ENCODE measurements at regions not wholly inside any gene's neighbourhood (a gene's known extent, or its start where the extent isn't known, plus 50 kb on each side); places are given as distances from the start of the nearest gene placed in this dataset.
"Not testable (repeated sequence)": the region's sequence is repeated elsewhere in the genome, so short reads cannot be mapped to it uniquely, and the experiment has no call there.

DNA sequence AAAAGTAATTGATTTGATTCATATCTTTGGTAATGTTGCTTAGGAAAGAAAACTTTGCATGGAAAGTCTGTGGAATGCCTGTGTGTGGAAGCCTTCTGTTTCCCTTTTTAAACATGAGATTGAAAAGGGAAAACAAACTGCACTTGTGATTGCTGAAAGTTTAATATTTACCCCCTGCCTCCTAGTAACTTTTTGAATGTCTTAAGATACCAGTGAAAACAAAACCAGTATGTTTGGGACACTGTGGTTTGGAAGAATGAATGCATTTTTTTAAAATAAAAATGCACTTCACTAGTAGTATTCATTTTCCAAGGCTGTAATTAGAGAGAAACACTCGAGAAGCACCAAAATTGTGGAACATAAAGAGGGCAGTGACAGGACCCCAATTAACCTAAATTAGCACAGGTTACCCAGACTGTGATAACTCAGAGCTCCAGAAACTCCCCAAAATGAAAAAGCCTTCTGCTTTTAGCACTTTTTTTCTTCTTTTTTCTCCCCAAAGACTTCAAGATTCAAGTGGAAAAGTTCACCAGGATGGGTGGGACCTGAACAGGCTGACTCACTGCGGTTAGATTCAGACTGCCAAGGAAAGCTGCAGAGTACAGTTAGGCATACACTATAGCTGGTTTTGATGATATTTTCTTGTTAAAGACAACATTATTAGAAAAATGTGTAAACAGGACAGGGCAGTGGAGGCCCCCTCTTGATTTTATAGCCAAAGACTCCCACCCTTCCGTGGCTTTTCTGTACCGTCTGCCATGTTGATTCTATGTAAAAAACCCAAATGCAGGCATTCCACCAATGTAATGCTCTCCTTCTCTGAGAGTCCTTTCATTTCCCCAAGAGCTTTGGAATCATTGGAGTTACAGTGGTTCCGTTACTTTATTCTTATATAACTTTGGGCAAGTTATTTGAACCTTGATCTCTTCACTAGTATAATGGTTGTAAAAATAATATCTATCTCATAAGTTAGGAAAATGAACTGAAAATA is 88.6 kb upstream of the NBPF26 start:
- TF ChIP-seq, protein P1, sequence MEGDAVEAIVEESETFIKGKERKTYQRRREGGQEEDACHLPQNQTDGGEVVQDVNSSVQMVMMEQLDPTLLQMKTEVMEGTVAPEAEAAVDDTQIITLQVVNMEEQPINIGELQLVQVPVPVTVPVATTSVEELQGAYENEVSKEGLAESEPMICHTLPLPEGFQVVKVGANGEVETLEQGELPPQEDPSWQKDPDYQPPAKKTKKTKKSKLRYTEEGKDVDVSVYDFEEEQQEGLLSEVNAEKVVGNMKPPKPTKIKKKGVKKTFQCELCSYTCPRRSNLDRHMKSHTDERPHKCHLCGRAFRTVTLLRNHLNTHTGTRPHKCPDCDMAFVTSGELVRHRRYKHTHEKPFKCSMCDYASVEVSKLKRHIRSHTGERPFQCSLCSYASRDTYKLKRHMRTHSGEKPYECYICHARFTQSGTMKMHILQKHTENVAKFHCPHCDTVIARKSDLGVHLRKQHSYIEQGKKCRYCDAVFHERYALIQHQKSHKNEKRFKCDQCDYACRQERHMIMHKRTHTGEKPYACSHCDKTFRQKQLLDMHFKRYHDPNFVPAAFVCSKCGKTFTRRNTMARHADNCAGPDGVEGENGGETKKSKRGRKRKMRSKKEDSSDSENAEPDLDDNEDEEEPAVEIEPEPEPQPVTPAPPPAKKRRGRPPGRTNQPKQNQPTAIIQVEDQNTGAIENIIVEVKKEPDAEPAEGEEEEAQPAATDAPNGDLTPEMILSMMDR (IDR thresholded peaks at IDR 0.05; ENCODE audit: extremely low read depth in 1 of 2, insufficient read depth in 1 of 2, low read depth in 1 of 2, low read length in 2 of 2) = not testable (repeated sequence)
- TF ChIP-seq, protein P2, sequence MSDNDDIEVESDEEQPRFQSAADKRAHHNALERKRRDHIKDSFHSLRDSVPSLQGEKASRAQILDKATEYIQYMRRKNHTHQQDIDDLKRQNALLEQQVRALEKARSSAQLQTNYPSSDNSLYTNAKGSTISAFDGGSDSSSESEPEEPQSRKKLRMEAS (IDR thresholded peaks at IDR 0.05; ENCODE audit: insufficient read depth, insufficient read length) = not testable (repeated sequence)
- TF ChIP-seq POLR2A (IDR thresholded peaks at IDR 0.05; ENCODE audit: low read depth, low read length); EZH2 (IDR thresholded peaks at IDR 0.05; ENCODE audit: borderline replicate concordance, low read depth, low read length, severe bottlenecking): not testable (repeated sequence)
